Fibroblast of the conjunctiva (primary cell): ENCODE measurements at regions not wholly inside any gene's neighbourhood (a gene's known extent, or its start where the extent isn't known, plus 50 kb on each side); places are given as distances from the start of the nearest gene placed in this dataset.
"Not testable (repeated sequence)": the region's sequence is repeated elsewhere in the genome, so short reads cannot be mapped to it uniquely, and the experiment has no call there.

ENCODE experiments used
- DNase-seq: peaks from one replicate; pipeline ENCODE4 v3.0.0-alpha.2; 2010; ENCODE audit warnings: low read depth

GRCh38 chr14:22386924-22387775 lies 201.9 kb downstream of the DAD1 start:
- DNase-seq: peak; percentile 52

GRCh38 chr14:22384974-22385526 lies 204.0 kb downstream of the DAD1 start:
- DNase-seq: no peak

- no peak for DNase-seq
Measured at GRCh38 chr14:22384167-22384549, 204.9 kb downstream of the DAD1 start.

- no peak for DNase-seq
Measured at GRCh38 chr14:22383515-22384166, 205.4 kb downstream of the DAD1 start.

- DNase-seq: no peak
Measured at GRCh38 chr14:22382955-22383354, 206.1 kb downstream of the DAD1 start.

DNA sequence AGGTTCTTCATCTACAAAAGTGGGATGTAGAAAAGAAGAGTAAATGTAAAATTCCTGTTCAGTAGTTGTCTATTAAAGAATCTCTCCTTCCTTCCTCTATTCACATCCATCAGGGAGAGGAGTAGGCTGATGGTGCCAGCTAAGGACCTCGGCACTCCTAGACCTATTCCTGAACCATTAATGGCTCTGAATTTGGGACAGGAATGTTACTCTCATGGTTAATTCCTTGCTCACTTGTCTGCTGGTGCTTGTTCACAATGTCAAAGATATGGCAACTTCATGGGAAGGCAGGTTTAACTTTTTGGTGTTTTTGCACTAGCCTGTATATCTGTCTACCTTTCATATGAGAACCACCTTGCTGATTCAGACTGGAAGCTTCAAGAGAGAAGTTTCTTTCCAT lies 206.6 kb downstream of the DAD1 start:
- DNase-seq: no peak

- DNase-seq: no peak
Measured at GRCh38 chr14:22381766-22382165, 207.3 kb downstream of the DAD1 start.

GRCh38 chr14:22381408-22381760 lies 207.6 kb downstream of the DAD1 start:
- DNase-seq: no peak

DNA sequence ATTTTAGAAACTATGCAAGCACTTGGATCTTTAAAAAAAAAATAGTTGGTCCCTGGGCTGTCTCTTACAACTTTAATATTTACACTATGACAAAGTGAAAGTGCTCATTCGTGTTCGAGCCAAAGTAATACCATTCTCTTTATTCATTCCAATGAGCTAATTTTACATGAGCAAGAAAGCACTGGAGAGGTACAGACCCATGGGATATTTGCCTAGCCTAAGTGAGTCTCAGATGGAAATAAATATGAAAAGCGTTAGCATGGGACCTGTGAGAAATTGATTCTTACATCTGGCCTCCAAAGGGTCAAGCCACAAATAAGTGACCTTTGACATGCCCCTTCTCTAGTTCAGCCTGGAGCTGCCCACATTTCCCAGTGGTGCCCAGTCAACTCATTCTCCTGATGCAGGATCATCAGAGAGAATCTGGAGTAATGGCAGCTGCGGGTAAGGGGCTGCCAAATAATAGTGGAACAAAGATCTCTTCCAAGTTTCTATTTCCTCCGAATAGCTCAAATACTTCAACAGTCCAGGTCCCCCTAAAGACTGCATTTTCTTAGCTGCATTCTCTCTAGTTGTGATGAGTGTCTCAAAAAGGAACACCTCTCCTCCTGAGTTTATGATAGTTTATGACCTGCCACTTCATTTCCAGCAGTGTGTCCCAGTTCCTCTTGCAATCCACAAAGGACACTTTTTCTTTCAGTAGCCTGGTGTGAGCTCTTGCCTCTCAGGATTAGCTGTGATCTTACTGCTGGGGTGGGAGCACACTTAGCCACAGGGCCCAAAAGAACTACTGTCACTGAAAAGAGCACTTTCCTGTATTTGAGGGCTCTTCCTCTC lies 208.2 kb downstream of the DAD1 start:
- DNase-seq: no peak

DNA sequence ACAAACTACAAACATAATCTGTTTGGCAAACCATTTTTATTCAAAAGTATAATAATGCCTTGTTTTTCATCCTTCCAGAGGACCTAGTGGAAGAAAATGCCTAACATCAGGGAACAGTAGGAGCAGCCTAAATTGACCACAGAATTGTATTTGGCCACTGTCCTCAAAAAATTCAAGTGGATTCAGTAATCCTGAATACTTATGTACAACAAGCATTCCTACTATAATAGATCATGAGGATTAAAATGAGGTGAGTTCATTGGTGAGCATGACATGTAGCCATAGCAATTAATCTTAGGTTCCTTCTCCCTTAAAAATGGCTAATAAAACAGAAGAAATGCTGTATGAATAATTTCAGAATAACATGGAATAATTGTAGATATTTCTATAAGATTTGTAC lies 209.3 kb downstream of the DAD1 start:
- no peak for DNase-seq

GRCh38 chr14:22378181-22378580 lies 210.8 kb downstream of the DAD1 start:
- DNase-seq: no peak

DNA sequence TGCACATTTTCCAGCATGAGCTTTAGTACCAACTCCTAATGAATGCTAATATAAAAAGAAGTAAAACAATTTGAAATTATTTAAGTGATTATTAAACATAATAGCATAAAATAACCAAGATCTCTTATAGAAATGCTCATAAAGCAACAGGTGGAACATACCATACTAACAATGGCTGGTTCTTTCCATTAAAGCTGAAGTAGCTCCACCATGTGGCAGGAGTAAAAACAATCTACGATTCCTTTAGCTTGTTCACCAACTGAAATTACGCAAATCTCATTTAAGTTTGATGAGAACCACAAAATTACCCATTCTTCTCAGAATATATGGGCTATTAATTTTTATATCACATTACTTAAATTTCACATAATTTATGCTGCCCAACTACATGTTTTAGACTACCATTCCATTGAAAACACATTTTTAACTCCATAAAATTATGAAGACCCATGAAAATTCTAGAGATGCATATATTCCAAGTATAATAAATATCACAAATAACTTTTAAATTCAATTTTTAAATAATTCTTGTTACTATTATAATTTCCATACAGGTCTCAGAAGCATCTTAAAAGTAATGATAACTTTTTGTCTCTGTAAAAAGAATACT lies 213.6 kb downstream of the DAD1 start:
- peak; percentile 24 for DNase-seq

GRCh38 chr14:22370084-22370847 lies 218.8 kb downstream of the DAD1 start:
- no peak for DNase-seq

DNA sequence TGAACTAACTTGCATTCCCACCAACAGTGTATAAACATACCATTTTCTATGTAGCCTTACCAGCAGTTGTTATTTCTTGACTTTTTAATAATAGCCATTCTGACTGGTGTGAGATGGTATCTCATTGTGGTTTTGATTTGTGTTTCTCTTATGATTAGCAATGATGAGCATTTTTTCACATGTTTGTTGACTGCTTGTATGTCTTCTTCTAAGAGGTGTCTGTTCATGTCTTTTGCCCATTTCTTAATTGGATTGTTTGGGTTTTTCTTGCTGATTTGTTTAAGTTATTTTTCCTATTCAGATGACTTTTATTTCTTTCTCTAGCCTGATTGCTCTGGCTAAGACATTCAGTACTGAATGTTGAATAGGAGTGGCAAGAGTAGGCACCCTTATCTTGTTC lies 230.3 kb downstream of the DAD1 start:
- no peak for DNase-seq

DNA sequence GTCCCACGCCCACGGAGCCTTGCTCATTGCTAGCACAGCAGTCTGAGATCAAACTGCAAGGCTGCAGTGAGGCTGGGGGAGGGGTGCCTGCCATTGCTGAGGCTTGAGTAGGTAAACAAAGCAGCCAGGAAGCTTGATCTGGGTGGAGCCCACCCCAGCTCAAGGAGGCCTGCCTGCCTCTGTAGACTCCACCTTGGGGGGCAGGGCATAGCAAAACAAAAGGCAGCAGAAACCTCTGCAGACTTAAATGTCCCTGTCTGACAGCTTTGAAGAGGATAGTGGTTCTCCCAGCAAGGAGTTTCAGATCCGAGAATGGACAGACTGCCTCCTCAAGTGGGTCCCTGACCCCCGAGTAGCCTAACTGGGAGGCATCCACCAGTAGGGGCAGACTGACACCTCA lies 239.7 kb downstream of the DAD1 start:
- not testable (repeated sequence) for DNase-seq

DNA sequence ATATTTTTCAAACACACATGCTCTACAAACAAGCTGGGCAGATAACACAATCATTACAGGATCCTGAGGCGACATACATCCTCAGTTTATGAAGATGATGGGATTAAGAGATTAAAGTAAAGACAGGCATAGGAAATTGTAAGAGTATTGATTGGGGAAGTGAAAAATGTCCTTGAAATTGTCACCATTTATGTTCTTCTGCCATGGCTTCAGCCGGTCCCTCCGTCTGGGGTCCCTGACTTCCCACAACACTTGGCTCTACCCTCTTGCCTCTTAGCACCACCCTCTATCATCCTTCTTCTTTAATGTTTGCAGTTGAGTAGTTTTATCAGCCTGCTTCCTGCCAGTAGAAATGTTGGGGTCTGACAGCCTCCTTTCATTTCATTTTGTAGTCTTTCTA lies 244.4 kb downstream of the DAD1 start:
- DNase-seq: no peak

DNA sequence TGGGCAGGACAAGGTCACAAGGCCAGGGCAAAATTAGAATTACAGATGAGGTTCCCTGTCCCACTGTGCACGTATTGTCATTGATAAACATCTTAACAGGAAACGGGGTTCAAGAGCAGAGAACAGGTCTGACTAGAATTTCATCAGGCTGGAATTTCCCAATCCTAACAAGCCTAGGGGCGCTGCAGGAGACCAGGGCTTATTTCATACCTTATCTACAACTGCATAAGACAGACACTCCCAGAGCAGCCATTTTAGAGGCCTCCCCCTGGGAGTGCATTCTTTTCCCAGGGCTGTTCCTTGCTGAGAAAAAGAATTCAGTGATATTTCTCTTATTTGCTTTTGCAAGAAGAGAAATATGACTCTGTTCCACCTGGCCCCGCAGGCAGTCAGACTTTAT lies 244.8 kb downstream of the DAD1 start:
- not testable (repeated sequence) for DNase-seq

DNA sequence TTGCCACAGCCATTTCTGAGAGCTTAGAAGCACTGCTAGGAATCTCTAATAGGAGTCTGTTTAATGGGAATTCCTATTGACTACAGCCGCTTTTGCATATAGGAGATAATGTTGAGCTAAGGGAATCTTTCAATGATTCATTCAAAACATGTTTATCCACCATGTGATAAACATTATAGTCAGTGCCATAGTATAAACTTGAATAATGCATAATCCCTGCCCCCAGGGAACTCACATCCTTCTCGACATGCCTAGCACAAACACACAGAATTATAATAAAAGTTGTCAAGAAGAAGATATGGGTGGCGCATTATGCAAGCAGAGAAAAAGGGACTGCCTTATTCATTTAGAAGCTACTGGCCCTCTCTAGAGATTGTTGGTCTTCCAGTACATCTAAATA lies 248.0 kb downstream of the DAD1 start:
- DNase-seq: no peak

- DNase-seq: no peak
Measured at GRCh38 chr14:22338917-22339715, 249.9 kb downstream of the DAD1 start.

DNA sequence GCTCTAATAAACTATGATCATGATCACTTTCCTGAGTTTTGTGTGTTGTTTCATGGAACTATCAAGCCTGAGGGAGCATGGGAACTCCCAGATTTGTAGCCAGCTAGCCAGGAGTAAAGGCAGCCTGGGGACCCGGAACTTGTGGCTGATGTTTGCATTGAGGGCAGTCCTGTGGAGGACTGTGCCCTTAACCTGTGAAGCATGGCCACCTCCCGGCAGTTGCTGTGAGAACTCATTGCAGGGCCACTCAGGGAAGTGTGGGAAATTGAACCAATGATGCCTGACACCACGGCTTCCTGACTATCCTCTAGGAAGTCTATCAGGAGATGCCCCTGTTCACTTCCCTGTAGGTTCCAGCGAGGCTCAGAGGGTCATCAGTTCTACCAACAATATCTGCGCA lies 250.6 kb downstream of the DAD1 start:
- no peak for DNase-seq

DNA sequence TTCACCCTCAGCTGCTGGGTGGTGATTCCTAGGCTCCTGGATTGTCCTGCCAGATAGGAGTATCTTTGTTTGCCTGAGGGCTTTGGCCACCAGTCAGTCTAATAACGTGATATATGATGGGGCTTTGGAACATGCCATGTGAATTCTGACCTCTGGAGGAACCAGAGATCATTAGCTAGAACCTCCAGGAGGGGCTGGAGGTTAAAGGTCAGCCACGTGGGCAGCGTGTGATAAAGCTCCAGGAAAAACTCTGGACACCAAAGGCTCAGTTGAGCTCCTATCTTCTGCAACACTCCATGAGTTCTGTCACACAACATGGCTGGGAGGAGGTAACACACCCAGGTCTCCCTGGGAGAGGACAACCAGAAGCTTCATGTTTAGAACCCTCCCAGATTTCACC lies 251.1 kb downstream of the DAD1 start:
- no peak for DNase-seq
